Gastrocnemius medialis (tissue), 4 donors: ENCODE measurements at regions not wholly inside any gene's neighbourhood (a gene's known extent, or its start where the extent isn't known, plus 50 kb on each side); places are given as distances from the start of the nearest gene placed in this dataset.

Experiments used
- POLR2A ChIP-seq, 2 donors: fragments of 450-650 bp; IDR thresholded peaks; one replicate each; pipeline ENCODE4 v1.6.1; 2017; ENCODE audit warnings: antibody characterized with exemption in 2 of 2, mild to moderate bottlenecking in 2 of 2, moderate library complexity in 2 of 2
- TF ChIP-seq, protein P1 (sequence below), 5 experiments: fragments of 450-650 bp in 3 of 5; fragments of 200-600 bp in 2 of 5; sonication (generic) in 2 of 5; IDR thresholded peaks in 4 of 5; conservative IDR thresholded peaks in 1 of 5; 1 replicate in 4 of 5; 2 replicates in 1 of 5; pipeline ENCODE4 v1.5.1; 2016 to 2019; ENCODE audit warnings: antibody characterized with exemption in 5 of 5, mild to moderate bottlenecking in 3 of 5, moderate library complexity in 3 of 5

DNA sequence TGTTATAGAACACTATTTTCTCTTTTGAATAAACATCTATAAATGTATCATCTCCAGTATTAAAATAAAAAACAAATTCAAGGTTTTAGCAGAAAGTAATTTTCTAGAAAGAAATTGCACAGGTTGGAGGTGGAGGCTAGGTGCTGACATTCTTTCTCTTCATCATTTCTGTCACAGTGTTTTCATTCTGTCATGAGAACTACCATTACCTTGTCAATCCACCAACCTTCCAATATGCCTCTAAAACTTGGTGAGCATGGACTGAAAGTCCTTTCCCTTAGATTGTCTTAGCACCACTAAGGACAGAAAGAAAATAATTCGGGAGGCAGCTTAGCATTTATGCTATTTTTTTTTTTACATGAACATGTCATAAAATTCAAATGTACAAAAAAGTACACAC lies 596.2 kb upstream of the DPPA4 start:
- TF ChIP-seq, protein P1, sequence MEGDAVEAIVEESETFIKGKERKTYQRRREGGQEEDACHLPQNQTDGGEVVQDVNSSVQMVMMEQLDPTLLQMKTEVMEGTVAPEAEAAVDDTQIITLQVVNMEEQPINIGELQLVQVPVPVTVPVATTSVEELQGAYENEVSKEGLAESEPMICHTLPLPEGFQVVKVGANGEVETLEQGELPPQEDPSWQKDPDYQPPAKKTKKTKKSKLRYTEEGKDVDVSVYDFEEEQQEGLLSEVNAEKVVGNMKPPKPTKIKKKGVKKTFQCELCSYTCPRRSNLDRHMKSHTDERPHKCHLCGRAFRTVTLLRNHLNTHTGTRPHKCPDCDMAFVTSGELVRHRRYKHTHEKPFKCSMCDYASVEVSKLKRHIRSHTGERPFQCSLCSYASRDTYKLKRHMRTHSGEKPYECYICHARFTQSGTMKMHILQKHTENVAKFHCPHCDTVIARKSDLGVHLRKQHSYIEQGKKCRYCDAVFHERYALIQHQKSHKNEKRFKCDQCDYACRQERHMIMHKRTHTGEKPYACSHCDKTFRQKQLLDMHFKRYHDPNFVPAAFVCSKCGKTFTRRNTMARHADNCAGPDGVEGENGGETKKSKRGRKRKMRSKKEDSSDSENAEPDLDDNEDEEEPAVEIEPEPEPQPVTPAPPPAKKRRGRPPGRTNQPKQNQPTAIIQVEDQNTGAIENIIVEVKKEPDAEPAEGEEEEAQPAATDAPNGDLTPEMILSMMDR (IDR thresholded peaks at IDR 0.05 in 4 of 5, conservative IDR thresholded peaks at IDR 0.05 in 1 of 5), result no peak
- TF ChIP-seq POLR2A (IDR thresholded peaks at IDR 0.05), result no peak
